Activated naive CD4-positive, alpha-beta T cell treated with anti-CD3 and anti-CD28 coated beads for 36 hours (primary cell): ENCODE measurements at regions not wholly inside any gene's neighbourhood (a gene's known extent, or its start where the extent isn't known, plus 50 kb on each side); places are given as distances from the start of the nearest gene placed in this dataset.
"Not testable (repeated sequence)": the region's sequence is repeated elsewhere in the genome, so short reads cannot be mapped to it uniquely, and the experiment has no call there.

Experiments
- CTCF ChIA-PET: fragments of 350-600 bp; sonication (Branson Sonifier 250); formaldehyde crosslinking; loops from one replicate; lab custom pipeline; 2021; ENCODE audit warnings: antibody characterized with exemption; lab: Charles Lee
- DNase-seq: peaks from one replicate; pipeline ENCODE4 v3.0.0-alpha.2; 2020
- H3K27ac Mint-ChIP-seq: one replicate; pipeline ENCODE4 v1.8.0; 2021; ENCODE audit warnings: mild to moderate bottlenecking, mixed read lengths
- H3K27me3 Mint-ChIP-seq: one replicate; pipeline ENCODE4 v1.8.0; 2021; ENCODE audit warnings: low read depth, mixed read lengths
- H3K36me3 Mint-ChIP-seq: one replicate; pipeline ENCODE4 v1.8.0; 2021; ENCODE audit warnings: low read depth, mixed read lengths
- H3K4me1 Mint-ChIP-seq: one replicate; pipeline ENCODE4 v1.8.0; 2021; ENCODE audit warnings: low read depth, mixed read lengths
- H3K4me3 Mint-ChIP-seq: one replicate; pipeline ENCODE4 v1.8.0; 2021; ENCODE audit warnings: mild to moderate bottlenecking, moderate library complexity, mixed read lengths
- H3K9me3 Mint-ChIP-seq: one replicate; pipeline ENCODE4 v1.8.0; 2021; ENCODE audit warnings: mixed read lengths
- intact Hi-C: fragments of 100-400 bp; cut with micrococcal nuclease; formaldehyde crosslinking; loops from one replicate; pipeline ENCODE4 v1.15.1; 2023

GRCh38 chrX:13219991-13220764 lies 99.7 kb downstream of the ATXN3L start:
- H3K27ac Mint-ChIP-seq, result no peak overlapping the region
- CTCF ChIA-PET, result interaction anchor here (0.6 kb wide), 1 partner anchor 33 kb away, joined by 3 read pairs; no protein-coding TSS in a partner anchor
- H3K36me3 Mint-ChIP-seq, result no peaks in the 10 kb centered on the region
- no peaks in the 10 kb centered on the region for H3K9me3 Mint-ChIP-seq
- DNase-seq, result no peak
- no peaks in the 10 kb centered on the region for H3K27me3 Mint-ChIP-seq
- H3K4me1 Mint-ChIP-seq, result peaks cover 3% of the 10 kb centered on the region
- intact Hi-C loops, result no loop called here
- no peak overlapping the region for H3K4me3 Mint-ChIP-seq

DNA sequence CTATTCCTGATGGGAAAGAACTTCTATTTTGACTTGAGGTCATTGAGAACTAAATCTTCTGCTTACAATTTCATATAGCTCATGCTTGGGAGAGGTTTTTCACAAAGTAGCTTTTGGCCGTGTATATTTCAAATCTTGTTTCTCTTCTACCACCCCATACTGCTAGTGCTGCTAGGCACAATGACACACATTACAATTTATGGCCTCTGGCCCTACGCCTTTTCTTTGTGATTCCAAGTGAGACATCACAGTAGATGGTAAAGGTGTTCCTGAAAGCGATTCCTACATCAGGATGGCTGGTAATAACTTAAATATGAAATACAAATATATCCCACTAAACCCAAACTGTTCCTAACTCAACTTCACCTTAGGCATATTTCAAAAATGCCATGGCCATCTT lies 101.1 kb downstream of the ATXN3L start:
- intact Hi-C loops, result no loop called here
- CTCF ChIA-PET, result no interaction called here
- Mint-ChIP-seq H3K4me3 (no peak overlapping the region), H3K9me3 (no peaks in the 10 kb centered on the region), H3K27me3 (no peaks in the 10 kb centered on the region), H3K27ac (no peak overlapping the region), H3K4me1 (peaks cover 3% of the 10 kb centered on the region), H3K36me3 (no peaks in the 10 kb centered on the region)
- no peak for DNase-seq

- DNase-seq, result no peak
- H3K4me3 Mint-ChIP-seq, result no peak overlapping the region
- no peak overlapping the region for H3K27ac Mint-ChIP-seq
- no peaks in the 10 kb centered on the region for H3K27me3 Mint-ChIP-seq
- H3K4me1 Mint-ChIP-seq, result peaks cover 2% of the 10 kb centered on the region
- H3K9me3 Mint-ChIP-seq, result no peaks in the 10 kb centered on the region
- intact Hi-C loops, result no loop called here
- CTCF ChIA-PET, result no interaction called here
- no peaks in the 10 kb centered on the region for H3K36me3 Mint-ChIP-seq
These were observed 103.7 kb downstream of the ATXN3L start for GRCh38 chrX:13216139-13216538.

- Mint-ChIP-seq H3K4me1 (no peaks in the 10 kb centered on the region), H3K4me3 (no peak overlapping the region), H3K27ac (no peak overlapping the region), H3K27me3 (no peaks in the 10 kb centered on the region), H3K9me3 (no peaks in the 10 kb centered on the region), H3K36me3 (no peaks in the 10 kb centered on the region)
- DNase-seq, result no peak
- intact Hi-C loops, result no loop called here
- CTCF ChIA-PET, result no interaction called here
These were observed 104.1 kb downstream of the ATXN3L start for GRCh38 chrX:13215729-13216128.

DNA sequence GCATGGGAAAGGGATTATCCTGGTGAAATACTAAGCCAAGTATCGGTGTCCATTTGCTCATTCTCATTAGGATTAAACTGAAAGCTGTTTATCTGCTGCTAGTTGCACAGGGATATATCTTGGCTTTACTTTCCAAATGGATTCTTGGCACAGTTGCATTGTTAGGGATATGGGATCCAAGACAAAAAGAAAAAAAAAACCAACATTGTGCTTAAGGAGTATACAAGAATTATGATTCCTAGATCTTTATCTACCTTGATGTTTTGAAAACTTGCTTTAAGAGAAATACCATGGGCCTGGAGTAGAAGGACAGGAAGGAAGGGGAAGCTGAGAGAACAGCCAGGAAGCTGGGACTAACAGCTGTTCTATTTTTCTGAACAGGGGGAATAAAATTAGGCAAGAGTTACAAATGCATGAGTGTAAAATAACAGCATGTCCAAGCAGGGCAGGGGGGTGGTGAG lies 107.6 kb downstream of the ATXN3L start:
- DNase-seq, result no peak
- CTCF ChIA-PET, result interaction anchor here (0.7 kb wide), 1 partner anchor 150 kb away, joined by 7 read pairs; no protein-coding TSS in a partner anchor
- intact Hi-C loops, result no loop called here
- H3K4me3 Mint-ChIP-seq, result no peak overlapping the region
- H3K27me3 Mint-ChIP-seq, result no peaks in the 10 kb centered on the region
- no peak overlapping the region for H3K27ac Mint-ChIP-seq
- H3K9me3 Mint-ChIP-seq, result no peaks in the 10 kb centered on the region
- H3K36me3 Mint-ChIP-seq, result no peaks in the 10 kb centered on the region
- H3K4me1 Mint-ChIP-seq, result no peaks in the 10 kb centered on the region

DNA sequence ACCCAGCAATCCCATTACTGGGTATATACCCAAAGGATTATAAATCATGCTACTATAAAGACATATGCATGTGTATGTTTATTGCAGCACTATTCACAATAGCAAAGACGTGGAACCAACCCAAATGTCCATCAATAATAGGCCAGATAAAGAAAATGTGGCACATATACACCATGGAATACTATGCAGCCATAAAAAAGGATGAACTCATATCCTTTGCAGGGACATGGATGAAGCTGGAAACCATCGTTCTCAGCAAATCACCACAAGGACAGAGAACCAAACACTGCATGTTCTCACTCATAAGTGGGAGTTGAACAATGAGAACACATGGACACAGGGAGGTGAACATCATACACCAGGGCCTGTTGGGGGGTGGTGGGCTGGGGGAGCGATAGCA lies 109.7 kb downstream of the ATXN3L start:
- H3K36me3 Mint-ChIP-seq, H3K27me3 Mint-ChIP-seq, H3K4me1 Mint-ChIP-seq, CTCF ChIA-PET, DNase-seq, H3K4me3 Mint-ChIP-seq, H3K27ac Mint-ChIP-seq, H3K9me3 Mint-ChIP-seq, intact Hi-C loops: not testable (repeated sequence)

- H3K9me3 Mint-ChIP-seq, H3K27me3 Mint-ChIP-seq, intact Hi-C loops, H3K4me3 Mint-ChIP-seq, H3K27ac Mint-ChIP-seq, H3K36me3 Mint-ChIP-seq, H3K4me1 Mint-ChIP-seq, CTCF ChIA-PET, DNase-seq: not testable (repeated sequence)
These were observed 110.1 kb downstream of the ATXN3L start for GRCh38 chrX:13209704-13210103.

DNA sequence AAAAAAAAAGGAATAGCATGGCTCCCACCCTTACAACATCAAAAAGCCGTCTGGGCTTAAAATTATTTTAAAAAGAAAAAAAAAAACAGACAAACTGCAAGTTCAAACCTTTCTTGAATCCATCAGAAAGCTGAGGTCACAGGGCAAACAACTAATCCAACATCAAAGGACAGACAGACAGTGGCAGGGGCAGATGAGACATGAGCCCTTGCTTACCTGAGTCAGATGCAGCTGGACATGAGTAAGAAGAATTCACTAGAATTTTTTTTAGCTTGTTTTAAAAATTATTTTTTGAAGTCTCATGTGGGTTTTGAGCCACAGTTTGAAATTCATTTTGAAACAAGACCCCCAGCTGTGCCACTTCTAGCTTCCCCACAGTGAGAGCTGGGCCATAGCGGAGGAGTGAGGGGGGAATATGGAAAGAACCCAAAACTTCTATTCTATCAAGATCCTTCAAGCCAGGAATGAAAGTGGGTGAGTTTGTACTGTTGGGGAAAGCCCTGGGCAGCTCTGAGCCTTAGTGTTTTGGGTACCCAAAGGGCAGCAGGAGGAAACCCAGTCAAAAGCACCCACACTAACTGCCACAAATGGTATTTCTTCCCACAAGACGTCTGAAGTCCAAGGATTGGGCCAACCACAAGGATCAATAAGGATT lies 111.4 kb downstream of the ATXN3L start:
- Mint-ChIP-seq H3K4me3 (no peak overlapping the region), H3K27me3 (no peaks in the 10 kb centered on the region), H3K9me3 (no peaks in the 10 kb centered on the region), H3K4me1 (no peaks in the 10 kb centered on the region), H3K36me3 (no peaks in the 10 kb centered on the region), H3K27ac (no peak overlapping the region)
- intact Hi-C loops, result no loop called here
- DNase-seq, result no peak
- CTCF ChIA-PET, result no interaction called here

DNA sequence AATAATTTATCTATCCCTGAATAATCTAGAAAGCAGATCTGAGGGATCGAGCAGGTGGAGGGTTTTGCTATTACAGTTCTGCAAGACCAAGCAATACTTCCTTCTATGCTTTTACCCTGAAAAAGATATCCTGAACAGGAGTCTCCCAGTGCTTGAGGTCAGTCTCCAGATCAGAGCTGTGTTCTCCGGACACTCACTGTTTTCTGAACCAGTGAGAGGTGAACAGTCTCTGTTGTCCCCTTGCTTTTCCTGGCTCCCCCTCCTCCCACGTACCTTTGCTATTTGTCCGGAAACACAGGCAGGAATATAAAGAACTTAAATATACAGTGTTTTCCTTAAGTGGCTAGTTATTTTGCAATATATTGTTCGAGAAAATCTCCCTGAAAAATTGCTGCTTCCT lies 116.6 kb downstream of the ATXN3L start:
- H3K27me3 Mint-ChIP-seq, result no peaks in the 10 kb centered on the region
- no peaks in the 10 kb centered on the region for H3K4me1 Mint-ChIP-seq
- intact Hi-C loops, result no loop called here
- H3K27ac Mint-ChIP-seq, result no peak overlapping the region
- H3K36me3 Mint-ChIP-seq, result no peaks in the 10 kb centered on the region
- DNase-seq, result no peak
- H3K9me3 Mint-ChIP-seq, result no peaks in the 10 kb centered on the region
- CTCF ChIA-PET, result no interaction called here
- H3K4me3 Mint-ChIP-seq, result no peak overlapping the region

GRCh38 chrX:13201605-13202219 lies 118.1 kb downstream of the ATXN3L start:
- H3K4me3 Mint-ChIP-seq, result no peak overlapping the region

DNA sequence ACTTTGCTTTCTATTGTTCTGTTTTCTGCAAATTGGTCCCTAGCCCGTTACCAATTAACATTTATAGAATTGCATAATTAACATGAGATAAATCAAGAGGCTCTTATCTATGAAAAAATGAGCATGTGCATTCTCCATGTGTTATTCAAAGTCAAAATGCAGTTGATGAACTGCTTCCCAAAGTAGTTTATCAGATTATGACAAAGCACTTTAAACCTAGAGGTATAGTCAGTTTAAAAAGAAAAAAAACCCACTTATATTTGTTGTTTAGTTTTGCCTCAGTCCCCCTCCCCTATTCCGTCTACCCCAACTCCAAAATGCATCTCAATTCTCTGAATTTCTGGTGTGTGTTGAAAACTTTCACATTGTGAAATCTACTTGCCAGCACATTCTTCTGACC lies 119.5 kb downstream of the ATXN3L start:
- no peaks in the 10 kb centered on the region for H3K36me3 Mint-ChIP-seq
- no peaks in the 10 kb centered on the region for H3K9me3 Mint-ChIP-seq
- no peaks in the 10 kb centered on the region for H3K4me1 Mint-ChIP-seq
- CTCF ChIA-PET, result no interaction called here
- no peaks in the 10 kb centered on the region for H3K27me3 Mint-ChIP-seq
- no peak overlapping the region for H3K4me3 Mint-ChIP-seq
- no peak overlapping the region for H3K27ac Mint-ChIP-seq
- intact Hi-C loops, result no loop called here
- DNase-seq, result no peak

More at GRCh38 chrX:13201605-13202219, 118.1 kb downstream of the ATXN3L start:
- DNase-seq, result no peak
- H3K4me1 Mint-ChIP-seq, result no peaks in the 10 kb centered on the region
- no peak overlapping the region for H3K27ac Mint-ChIP-seq
- no peaks in the 10 kb centered on the region for H3K36me3 Mint-ChIP-seq
- no peaks in the 10 kb centered on the region for H3K27me3 Mint-ChIP-seq
- no peaks in the 10 kb centered on the region for H3K9me3 Mint-ChIP-seq
- intact Hi-C loops, result no loop called here
- CTCF ChIA-PET, result no interaction called here

DNA sequence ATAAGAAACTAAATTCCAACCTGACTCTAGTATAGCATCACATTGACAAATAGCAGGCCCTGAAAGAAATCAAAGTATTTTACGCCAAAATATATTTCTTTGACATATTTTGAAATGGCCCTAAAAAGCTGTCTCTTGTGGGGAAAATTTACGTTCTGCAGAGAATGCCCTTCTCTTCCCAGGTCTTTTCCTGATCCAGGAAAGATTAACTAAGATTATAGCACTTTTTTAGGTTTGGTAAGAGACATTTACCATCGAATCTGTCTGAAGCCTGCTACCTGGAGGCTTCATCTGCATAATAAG lies 121.1 kb downstream of the ATXN3L start:
- Mint-ChIP-seq H3K27me3 (no peaks in the 10 kb centered on the region), H3K4me1 (peaks cover 3% of the 10 kb centered on the region), H3K4me3 (no peak overlapping the region), H3K36me3 (no peaks in the 10 kb centered on the region), H3K27ac (no peak overlapping the region), H3K9me3 (no peaks in the 10 kb centered on the region)
- no peak for DNase-seq
- intact Hi-C loops, result no loop called here
- CTCF ChIA-PET, result no interaction called here
